K562 (cell line): ENCODE measurements at regions not wholly inside any gene's neighbourhood (a gene's known extent, or its start where the extent isn't known, plus 50 kb on each side); places are given as distances from the start of the nearest gene placed in this dataset.

Experiments used
- ATAC-seq: fragments of 200-7000 bp; cut with Tn5 transposase; 3 replicates; pipeline ENCODE4 v1.9.1; 2020; ENCODE audit warnings: moderate library complexity
- BruUV-seq: library from RNA; stranded (reverse); fragments of 400-500 nt; replicated peaks from 2 replicates; lab custom pipeline; 2021; lab: Mats Ljungman, UMichigan
- CTCF ChIA-PET: fragments of 300-600 bp; formaldehyde crosslinking; extraction: SDS; loops from one replicate; lab custom pipeline; 2021; ENCODE audit warnings: low intra/inter-chr PET ratio; lab: Yijun Ruan, JAX
- POLR2A ChIA-PET: fragments of 300-600, 350-650 bp; sonication (Branson Sonifier 250); formaldehyde crosslinking; extraction: SDS; loops from one replicate; lab custom pipeline; 2021; ENCODE audit warnings: antibody characterized with exemption, inconsistent platforms; lab: Yijun Ruan, JAX
- DNase-seq, 4 experiments: peaks; one replicate each; pipeline versions ENCODE4 v3.0.0 to v3.0.0-alpha.2; 2011 to 2018; ENCODE audit warnings: low spot score in 3 of 4, mixed read lengths in 3 of 4; ENCODE audit errors: extremely low read depth in 1 of 4
- FAIRE-seq: peaks from 2 replicates; lab custom pipeline; 2011; peaks lifted over from hg19 to GRCh38; lab: Jason Lieb, UNC
- H2AFZ ChIP-seq: 2 replicates; pipeline ENCODE4 v1.6.0; 2011; ENCODE audit warnings: low read depth, low read length, control low read depth, inconsistent platforms
- H3K27ac ChIP-seq: fragments of 200-600 bp; 3 replicates; pipeline ENCODE4 v1.8.0; 2011; ENCODE audit warnings: low read depth, mild to moderate bottlenecking, control low read depth, inconsistent platforms, low read length, moderate library complexity, mixed read lengths; ENCODE audit errors: extremely low read depth
- H3K27me3 ChIP-seq, 2 experiments: fragments of 300-600 bp in 1 of 2; 2 replicates in 1 of 2; 3 replicates in 1 of 2; pipeline versions ENCODE4 v1.6.0 to v1.8.0; 2011; ENCODE audit warnings: inconsistent platforms in 2 of 2, low read length in 2 of 2, mild to moderate bottlenecking in 1 of 2, mixed read lengths in 1 of 2, moderate library complexity in 1 of 2; ENCODE audit not compliant: control insufficient read depth in 2 of 2, insufficient read depth in 2 of 2
- H3K36me3 ChIP-seq: fragments of 300-600 bp; 3 replicates; pipeline ENCODE4 v1.8.0; 2011; ENCODE audit warnings: mild to moderate bottlenecking, low read length, inconsistent platforms; ENCODE audit not compliant: control insufficient read depth, insufficient read depth
- H3K4me1 ChIP-seq, 2 experiments: fragments of 200-600 bp in 1 of 2; replicated peaks in 1 of 2; 2 replicates in 1 of 2; 3 replicates in 1 of 2; pipeline versions ENCODE4 v1.5.1 to v1.8.0; 2011; ENCODE audit warnings: inconsistent platforms in 2 of 2, low read length in 2 of 2, mild to moderate bottlenecking in 1 of 2, mixed read lengths in 1 of 2, moderate library complexity in 1 of 2; ENCODE audit not compliant: control insufficient read depth in 2 of 2, insufficient read depth in 2 of 2
- H3K4me2 ChIP-seq: 2 replicates; pipeline ENCODE4 v1.6.1; 2011; ENCODE audit warnings: low read length, control low read depth, inconsistent platforms, mixed read lengths; ENCODE audit not compliant: insufficient read depth
- H3K4me3 ChIP-seq: fragments of 200-600 bp; sonication (generic), shearing (Covaris generic); 2 replicates; pipeline ENCODE4 v1.5.1; 2016; ENCODE audit warnings: control low read depth, inconsistent platforms
- H3K79me2 ChIP-seq: fragments of 200-600 bp; 3 replicates; pipeline ENCODE4 v1.8.0; 2011; ENCODE audit warnings: low read length, inconsistent platforms; ENCODE audit not compliant: control insufficient read depth, insufficient read depth
- H3K9ac ChIP-seq, 2 experiments: 2 replicates each; pipeline versions ENCODE4 v1.6.0 to v1.6.1; 2011; ENCODE audit warnings: low read depth in 2 of 2, low read length in 2 of 2, control low read depth in 1 of 2, inconsistent platforms in 1 of 2, mild to moderate bottlenecking in 1 of 2, mixed read lengths in 1 of 2; ENCODE audit not compliant: insufficient read depth in 1 of 2
- H3K9me1 ChIP-seq: one replicate; pipeline ENCODE4 v1.6.0; 2011; ENCODE audit warnings: inconsistent platforms, mild to moderate bottlenecking, low read length, moderate library complexity; ENCODE audit not compliant: control insufficient read depth, insufficient read depth
- H3K9me3 ChIP-seq: replicated peaks from 2 replicates; pipeline ENCODE4 v1.5.1; 2011; ENCODE audit warnings: low read depth, low read length, inconsistent platforms; ENCODE audit not compliant: control insufficient read depth, insufficient read depth
- H4K20me1 ChIP-seq: replicated peaks from 2 replicates; pipeline ENCODE4 v1.6.1; 2011; ENCODE audit warnings: low read length, inconsistent platforms, mixed read lengths; ENCODE audit not compliant: control insufficient read depth, insufficient read depth
- CBFA2T3 ChIP-seq: fragments of 450-650 bp; IDR thresholded peaks from 2 replicates; pipeline ENCODE4 v1.6.1; 2017
- CHD1 ChIP-seq: fragments of 200-600 bp; sonication (generic); IDR thresholded peaks from one replicate; pipeline ENCODE4 v1.6.1; 2012; ENCODE audit warnings: mild to moderate bottlenecking, moderate library complexity, low read length, inconsistent platforms
- CHD2 ChIP-seq: IDR thresholded peaks from 2 replicates; pipeline ENCODE4 v1.6.1; 2011; ENCODE audit warnings: low read depth, low read length
- DPF2 ChIP-seq: fragments of 450-650 bp; IDR thresholded peaks from 2 replicates; pipeline ENCODE4 v1.6.1; 2016
- ERF ChIP-seq: fragments of 450-650 bp; formaldehyde crosslinking; IDR thresholded peaks from 2 replicates; pipeline ENCODE4 v1.4.0; 2020; ENCODE audit warnings: mild to moderate bottlenecking, mixed read lengths
- GTF2E2 ChIP-seq: fragments of 200-800 bp; sonication (Bioruptor generic); IDR thresholded peaks from 2 replicates; pipeline ENCODE4 v1.6.1; 2016; ENCODE audit warnings: missing genetic modification characterization, missing compliant biosample characterization
- HEY1 ChIP-seq: fragments of 250-450 bp; sonication (Bioruptor Pico); IDR thresholded peaks from 2 replicates; pipeline ENCODE4 v1.5.0; 2020; ENCODE audit warnings: mild to moderate bottlenecking, moderate library complexity, borderline replicate concordance
- HMG20B ChIP-seq: fragments of 250-450 bp; sonication (Bioruptor Pico); IDR thresholded peaks from 2 replicates; pipeline ENCODE4 v1.5.0; 2021; ENCODE audit warnings: mild to moderate bottlenecking
- HOXB6 ChIP-seq: fragments of 250-450 bp; sonication (Bioruptor Pico); IDR thresholded peaks from 2 replicates; pipeline ENCODE4 v1.5.1; 2022; ENCODE audit warnings: mild to moderate bottlenecking, borderline replicate concordance
- KDM1A ChIP-seq, 2 experiments: fragments of 450-650 bp; IDR thresholded peaks; 2 replicates each; pipeline ENCODE4 v1.6.1; 2016; ENCODE audit warnings: mild to moderate bottlenecking in 2 of 2
- MBD2 ChIP-seq: sonication (generic); IDR thresholded peaks from 2 replicates; pipeline ENCODE4 v1.6.1; 2016; ENCODE audit warnings: low read depth, borderline replicate concordance
- MCM5 ChIP-seq: fragments of 450-650 bp; IDR thresholded peaks from 2 replicates; pipeline ENCODE4 v1.6.1; 2016; ENCODE audit warnings: low read depth
- NR3C1 ChIP-seq: sonication (generic); formaldehyde crosslinking; IDR thresholded peaks from 2 replicates; pipeline ENCODE4 v1.8.1; 2022; ENCODE audit warnings: missing genetic modification reagents
- RBM39 ChIP-seq: fragments of 200-400 bp; formaldehyde crosslinking; optimal IDR thresholded peaks from 2 replicates; pipeline ENCODE3; 2018; ENCODE audit warnings: low read depth, low read length
- RFX1 ChIP-seq: fragments of 450-650 bp; IDR thresholded peaks from 2 replicates; pipeline ENCODE4 v1.6.1; 2016; ENCODE audit warnings: mild to moderate bottlenecking, moderate library complexity
- SMAD4 ChIP-seq: fragments of 250-450 bp; sonication (Bioruptor Pico); conservative IDR thresholded peaks from 2 replicates; pipeline ENCODE4 v1.8.0; 2021; ENCODE audit warnings: inconsistent platforms, mild to moderate bottlenecking, moderate library complexity
- U2AF1 ChIP-seq: fragments of 200-400 bp; formaldehyde crosslinking; optimal IDR thresholded peaks from 2 replicates; pipeline ENCODE3; 2017; ENCODE audit warnings: mild to moderate bottlenecking, low read depth, low read length, moderate library complexity
- ZNF644 ChIP-seq: fragments of 200-800 bp; sonication (Bioruptor generic); IDR thresholded peaks from 2 replicates; pipeline ENCODE4 v1.6.1; 2016; ENCODE audit warnings: low read depth, missing genetic modification characterization, missing compliant biosample characterization
- WGBS: fragments of 100-300 bp; shearing (Covaris generic); methylation state at CpG from one replicate; pipeline ENCODE4 v1.1.6; 2016; ENCODE audit warnings: low coverage, mixed read lengths; ENCODE audit not compliant: insufficient coverage; ENCODE audit errors: missing lambda C conversion rate; 5-methylcytosine and 5-hydroxymethylcytosine counted together
- in situ Hi-C: fragments of 300-500 bp; cut with MboI; formaldehyde crosslinking; loops from 4 replicates; pipeline ENCODE4 v1.15.0; 2018; ENCODE audit warnings: inconsistent platforms, mixed read lengths
- intact Hi-C: fragments of 100-400 bp; cut with micrococcal nuclease; formaldehyde crosslinking; loops from 2 replicates; pipeline ENCODE4 v1.14.2; 2022

DNA sequence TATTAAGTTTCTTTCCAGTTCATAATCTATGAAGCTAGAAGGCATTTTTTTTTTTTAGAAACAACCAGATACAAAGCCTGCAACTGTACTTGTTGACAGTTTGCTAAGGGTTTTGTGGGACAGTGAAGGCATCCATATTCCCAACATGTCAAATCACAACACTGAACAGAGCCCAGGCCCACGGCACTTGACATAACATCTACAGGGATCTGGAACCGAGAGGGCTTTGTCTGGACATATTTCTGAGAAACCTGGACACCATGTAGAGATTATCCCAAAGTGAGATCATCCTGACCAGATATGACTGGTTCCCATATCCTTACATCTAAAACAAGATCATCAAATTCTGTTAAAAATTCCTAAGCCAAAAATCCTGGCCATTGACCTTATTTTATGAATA, 336.3 kb downstream of the ACTL7B start:
- Histone ChIP-seq H3K9me1 (no peaks in the 10 kb centered on the region), H3K27ac (no peak overlapping the region), H2AFZ (no peak overlapping the region), H3K4me2 (no peak overlapping the region), H3K4me3 (no peak overlapping the region), H4K20me1 (no peaks in the 10 kb centered on the region), H3K4me1 (no peaks in the 10 kb centered on the region), H3K36me3 (no peaks in the 10 kb centered on the region), H3K9ac (no peak overlapping the region), H3K9me3 (no peaks in the 10 kb centered on the region), H3K27me3 (no peaks in the 10 kb centered on the region; a peak in 1 of 5 replicates), H3K79me2 (no peaks in the 10 kb centered on the region)
- BruUV-seq: no TSS peak
- TF ChIP-seq ZNF644 (no peak), DPF2 (no peak), NR3C1 (CRISPR knock-in tag) (no peak), KDM1A (IDR thresholded peaks at IDR 0.05) (no peak), U2AF1 (no peak), GTF2E2 (tag) (no peak), SMAD4 (CRISPR knock-in tag) (no peak), CHD1 (no peak), MBD2 (no peak), MCM5 (no peak), CHD2 (no peak), CBFA2T3 (no peak), HEY1 (CRISPR knock-in tag) (no peak), HMG20B (CRISPR knock-in tag) (no peak), ERF (CRISPR knock-in tag) (no peak), HOXB6 (CRISPR knock-in tag) (no peak), RBM39 (no peak), RFX1 (no peak)
- POLR2A ChIA-PET: no interaction called here
- FAIRE-seq (no peak), ATAC-seq (no peak), DNase-seq (no peak)
- in situ Hi-C loops: no loop called here
- 0% methylated on average over 2 of the region's 2 CpGs for WGBS
- intact Hi-C loops: no loop called here
- CTCF ChIA-PET: no interaction called here
